Activated CD4-positive, alpha-beta T cell treated with anti-CD3 and anti-CD28 coated beads, Interleukin-2, amount 50 U/mL, for 4 hours (primary cell): ENCODE measurements at regions not wholly inside any gene's neighbourhood (a gene's known extent, or its start where the extent isn't known, plus 50 kb on each side); places are given as distances from the start of the nearest gene placed in this dataset.
"Not testable (repeated sequence)": the region's sequence is repeated elsewhere in the genome, so short reads cannot be mapped to it uniquely, and the experiment has no call there.

ENCODE experiments used
- DNase-seq, 2 experiments: peaks; one replicate each; pipeline ENCODE4 v3.0.0-alpha.2; 2020

DNA sequence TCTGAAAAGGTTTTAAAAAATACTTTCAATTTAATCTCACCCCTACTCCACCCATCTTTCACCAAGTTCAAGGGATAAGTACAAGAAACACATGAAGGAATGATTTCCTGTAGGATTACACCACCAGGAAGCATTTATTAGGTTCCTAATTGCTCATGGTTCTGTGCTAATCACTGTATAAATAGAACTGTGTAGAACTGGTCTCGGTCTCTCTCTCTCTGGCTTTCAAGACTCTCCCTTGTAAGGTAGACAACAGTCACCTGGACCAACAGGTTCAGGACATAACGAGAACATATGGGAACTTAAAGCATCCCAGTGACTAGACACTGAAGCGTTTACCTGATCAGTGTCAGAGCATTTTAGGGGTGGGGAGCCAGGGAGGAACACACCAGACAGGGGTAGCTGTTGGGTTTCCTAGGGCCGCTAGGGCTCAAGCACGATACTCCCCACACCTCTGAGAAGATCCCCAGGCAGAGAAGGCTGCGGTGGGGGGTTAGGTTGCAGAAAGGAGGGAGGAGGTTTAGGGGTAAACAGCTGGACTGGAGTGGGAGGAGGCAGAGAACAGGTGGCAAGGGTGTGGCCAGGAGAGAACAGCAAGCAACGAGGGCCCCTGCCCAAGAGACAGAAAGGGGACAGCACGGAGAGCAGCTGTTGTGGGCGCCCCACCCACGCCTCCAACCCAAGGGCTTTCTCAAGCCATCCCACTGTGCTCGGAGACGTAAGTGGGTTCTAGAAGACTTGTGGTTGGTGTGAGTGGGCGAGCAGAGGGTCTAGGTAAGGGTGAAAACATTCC, 52.5 kb upstream of the USP6NL start:
- DNase-seq: no peak

DNA sequence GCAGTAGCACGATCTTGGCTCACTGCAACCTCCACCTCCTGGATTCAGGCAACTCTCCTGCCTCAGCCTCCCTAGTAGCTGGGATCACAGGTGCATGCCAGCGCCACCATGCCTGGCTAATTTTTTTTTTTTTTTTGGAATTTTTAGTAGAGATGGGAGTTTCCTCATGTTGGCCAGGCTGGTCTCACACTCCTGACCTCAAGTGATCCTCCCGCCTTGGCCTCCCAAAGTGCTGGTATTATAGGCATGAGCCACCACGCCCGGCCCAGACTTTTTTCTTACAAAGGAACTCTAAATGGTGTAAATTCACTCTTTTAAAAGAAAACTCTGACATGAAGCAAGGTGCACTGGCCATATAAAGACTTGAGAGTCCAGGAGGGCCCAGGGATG, 51.7 kb upstream of the USP6NL start:
- not testable (repeated sequence) for DNase-seq

- DNase-seq: no peak
Measured at GRCh38 chr10:11661441-11661840, 50.0 kb upstream of the USP6NL start.
